ENCODE measurements at regions not wholly inside any gene's neighbourhood (a gene's known extent, or its start where the extent isn't known, plus 50 kb on each side); places are given as distances from the start of the nearest gene placed in this dataset.
"Not testable (repeated sequence)": the region's sequence is repeated elsewhere in the genome, so short reads cannot be mapped to it uniquely, and the experiment has no call there.

DNA sequence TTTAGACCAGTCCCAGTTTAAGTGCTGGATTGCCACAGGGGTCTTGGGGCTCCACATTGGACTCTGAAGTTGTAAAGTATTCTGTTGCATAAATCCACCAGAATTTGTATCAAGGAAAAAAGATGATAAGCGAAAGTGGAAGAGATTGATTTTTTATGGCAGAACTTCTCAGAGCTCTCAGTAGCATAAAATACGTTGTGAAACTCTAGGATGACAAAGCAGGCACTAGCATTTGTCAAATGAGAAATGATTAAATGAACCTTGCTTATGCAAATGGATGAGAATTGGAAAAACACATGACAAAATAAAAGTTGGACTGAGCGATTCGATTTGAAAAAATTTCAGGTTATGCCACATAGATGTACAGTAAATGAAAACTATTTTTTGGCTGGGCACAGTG lies 253.8 kb upstream of the RAB4A start:
- DNase-seq, result no peak

DNA sequence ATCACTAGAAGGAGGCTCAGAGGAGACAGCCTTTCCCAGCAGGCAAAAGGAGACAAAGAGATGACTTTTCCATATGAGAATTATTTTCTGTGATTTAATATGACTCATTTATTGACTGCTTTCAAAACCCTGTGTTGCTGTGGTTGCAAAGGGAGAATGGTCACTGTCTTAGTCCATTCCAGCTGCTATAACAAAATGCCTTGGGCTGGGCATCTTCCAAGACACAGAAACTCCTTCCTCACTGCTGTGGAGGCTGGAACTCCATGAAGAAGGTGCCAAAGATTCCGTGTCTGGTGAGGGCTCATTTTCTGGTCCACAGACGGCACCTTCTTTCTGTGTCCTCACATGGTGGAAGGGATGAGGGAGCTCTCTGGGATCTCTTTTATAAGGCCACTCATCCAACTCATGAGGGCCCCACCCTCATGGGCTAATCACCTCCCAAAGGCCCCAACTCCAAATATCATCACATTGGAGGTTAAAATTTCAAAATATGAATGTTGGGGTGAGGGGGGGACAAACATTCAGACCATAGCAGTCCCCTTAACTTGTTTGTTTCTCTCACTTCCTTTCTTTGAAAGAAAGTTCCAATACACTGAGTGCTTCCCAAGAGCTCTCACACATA lies 252.1 kb upstream of the RAB4A start:
- DNase-seq, result no peak

DNA sequence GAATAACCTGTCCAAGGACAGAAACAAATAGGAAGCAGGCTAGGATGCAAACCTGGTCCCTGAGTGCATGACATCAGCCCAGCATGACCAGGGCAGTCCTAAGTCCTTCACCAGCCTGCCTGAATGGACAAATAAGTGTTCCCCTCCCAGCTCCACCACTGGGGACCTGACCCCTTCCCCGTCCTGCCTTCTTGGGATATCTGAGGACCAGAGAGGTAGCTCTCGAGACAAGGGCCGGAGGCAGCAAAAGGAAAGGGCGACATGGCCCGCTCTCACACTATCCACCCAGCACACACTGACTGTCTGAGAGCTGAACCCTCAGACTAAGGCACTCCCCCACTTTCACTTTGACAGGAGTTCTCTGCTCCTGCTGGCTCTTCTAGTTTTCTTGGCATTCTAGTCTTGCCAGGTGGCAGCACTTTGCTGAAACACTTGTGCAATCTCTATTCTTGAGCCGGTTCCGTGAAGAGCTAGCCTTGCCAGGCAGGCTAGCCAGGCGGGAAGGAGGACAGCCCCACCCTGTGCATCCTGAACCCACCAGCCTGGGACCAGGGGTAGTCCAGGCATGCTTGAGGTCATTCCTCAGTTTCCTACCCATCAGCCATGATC lies 251.1 kb upstream of the RAB4A start:
- no peak for DNase-seq

- not testable (repeated sequence) for DNase-seq
Observed at GRCh38 chr1:229021034-229021433, 249.9 kb upstream of the RAB4A start.

- DNase-seq, result no peak
Observed at GRCh38 chr1:229022595-229023333, 248.1 kb upstream of the RAB4A start.

- no peak for DNase-seq
Observed at GRCh38 chr1:229023651-229024300, 247.1 kb upstream of the RAB4A start.

GRCh38 chr1:229024528-229025130 lies 246.3 kb upstream of the RAB4A start:
- peak; percentile 21 for DNase-seq

GRCh38 chr1:229025576-229025975 lies 245.3 kb upstream of the RAB4A start:
- DNase-seq, result no peak

DNA sequence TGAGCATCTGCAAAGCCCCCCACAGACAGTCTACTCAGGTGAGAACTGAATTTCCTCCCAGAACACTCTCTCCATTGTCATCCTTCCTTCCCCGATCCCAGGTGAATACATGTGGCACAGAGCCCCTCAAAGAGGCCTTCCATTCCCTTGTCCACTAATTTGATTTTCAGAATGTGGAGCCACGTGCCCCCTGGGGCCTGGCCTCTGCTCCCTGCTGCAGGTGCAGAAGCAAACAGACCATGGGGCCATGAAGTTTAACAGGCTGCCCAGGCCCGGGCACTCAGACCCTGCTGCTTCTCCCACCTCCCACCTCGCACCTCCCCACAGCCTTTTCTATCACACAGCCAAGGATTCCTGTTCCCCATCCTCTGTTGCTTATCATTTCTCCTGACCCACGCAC lies 243.8 kb upstream of the RAB4A start:
- no peak for DNase-seq

GRCh38 chr1:229027622-229028182 lies 243.2 kb upstream of the RAB4A start:
- no peak for DNase-seq

DNA sequence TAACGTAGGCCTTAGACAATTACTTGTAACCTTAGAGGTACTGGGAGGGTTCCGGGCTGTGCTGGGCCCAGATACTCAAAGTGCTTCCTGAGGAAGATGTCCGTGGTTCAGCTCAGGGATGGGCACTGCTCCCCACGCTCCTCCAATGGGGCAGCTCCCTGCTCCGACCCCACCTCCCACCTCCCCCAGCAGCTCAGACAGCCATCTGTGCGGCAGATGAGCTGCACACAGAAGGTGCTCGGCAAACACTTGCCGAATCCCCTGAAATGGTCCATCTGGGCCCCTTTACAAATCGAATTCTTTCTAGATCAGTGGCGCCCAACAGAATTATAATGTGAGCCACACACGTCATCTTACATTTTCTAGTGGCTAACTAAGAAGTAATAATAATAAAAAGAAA lies 242.4 kb upstream of the RAB4A start:
- DNase-seq, result no peak

DNA sequence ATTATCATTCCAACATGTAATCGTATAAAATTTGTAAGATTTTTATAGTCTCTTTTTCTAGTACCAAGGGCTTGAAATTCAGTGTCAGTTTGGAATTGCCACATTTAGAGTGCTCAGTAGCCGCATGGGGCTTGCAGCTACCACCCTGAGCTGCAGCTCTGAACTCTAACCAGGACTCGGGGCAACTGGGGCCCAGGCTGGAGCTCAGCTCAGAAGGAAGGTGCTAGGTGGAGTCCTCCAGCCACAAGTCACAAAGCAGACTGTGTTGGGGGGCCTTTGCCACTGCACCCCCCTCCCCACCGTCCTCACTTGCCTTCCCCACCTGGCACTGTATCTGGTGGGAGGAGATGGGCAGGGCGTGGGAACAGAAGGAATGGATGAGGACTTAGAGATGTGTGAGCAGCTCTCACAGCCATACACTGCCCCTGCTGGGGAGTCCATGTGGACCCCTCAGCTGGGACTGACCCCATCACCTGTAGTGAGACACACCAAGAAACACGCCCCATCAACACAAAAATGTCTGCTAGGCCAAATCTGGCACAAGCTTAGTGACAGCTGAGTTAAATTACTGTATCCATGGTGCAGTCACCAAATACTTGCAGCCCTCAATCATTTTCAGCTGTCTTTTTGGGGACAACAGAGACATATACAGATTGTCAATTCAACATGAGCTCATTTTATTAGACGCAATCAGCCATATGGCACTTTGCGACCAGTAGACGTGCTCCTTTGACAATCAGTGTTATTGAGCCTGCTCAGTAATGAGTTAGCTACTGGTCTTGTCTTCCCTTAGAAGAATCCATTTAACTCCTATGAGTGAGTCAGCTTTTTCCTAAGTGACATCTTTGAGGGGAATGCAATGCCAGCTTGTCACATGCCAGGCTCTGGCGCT lies 241.7 kb upstream of the RAB4A start:
- peak; percentile 20 for DNase-seq

GRCh38 chr1:229029879-229030235 lies 241.1 kb upstream of the RAB4A start:
- DNase-seq, result no peak

DNA sequence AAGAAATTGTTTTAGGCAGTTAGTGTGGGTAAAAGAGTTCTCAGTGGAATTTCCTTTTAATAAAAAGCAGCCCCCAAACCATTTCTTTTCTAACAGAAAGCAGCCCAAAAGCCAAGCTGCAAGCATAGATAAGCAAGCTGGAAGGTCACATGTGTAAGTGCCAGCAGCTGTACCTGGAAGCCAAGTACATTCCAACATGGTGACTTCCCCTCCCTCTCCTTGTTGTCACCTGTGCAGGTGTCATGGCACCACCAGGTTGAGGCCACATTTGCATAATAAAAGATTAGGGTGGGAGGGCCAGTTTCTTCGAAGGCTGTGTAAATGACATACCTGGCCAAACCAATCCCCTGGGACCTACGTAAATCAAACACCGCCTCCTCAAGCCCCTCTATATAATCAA lies 240.3 kb upstream of the RAB4A start:
- peak; percentile 83 for DNase-seq

DNA sequence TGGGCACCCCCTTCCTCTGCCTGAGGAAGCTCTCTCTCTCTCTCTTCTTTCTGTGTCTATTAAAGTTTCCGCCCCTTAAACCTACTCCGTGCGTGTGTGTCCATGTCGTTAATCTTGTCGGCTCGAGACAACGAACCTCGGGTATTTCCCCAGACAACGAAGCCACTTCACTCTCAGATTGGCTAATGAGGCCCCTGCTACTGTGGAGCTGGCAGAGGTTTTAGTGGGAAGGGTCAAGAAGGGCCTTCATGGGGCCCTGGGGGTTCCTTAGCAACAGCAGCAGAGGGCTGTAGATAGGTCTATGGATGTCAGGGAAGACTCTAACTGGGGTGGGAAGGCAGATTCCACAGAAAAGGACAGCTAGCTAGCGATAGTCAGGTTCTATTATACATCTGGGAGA lies 239.8 kb upstream of the RAB4A start:
- peak; percentile 30 for DNase-seq

DNA sequence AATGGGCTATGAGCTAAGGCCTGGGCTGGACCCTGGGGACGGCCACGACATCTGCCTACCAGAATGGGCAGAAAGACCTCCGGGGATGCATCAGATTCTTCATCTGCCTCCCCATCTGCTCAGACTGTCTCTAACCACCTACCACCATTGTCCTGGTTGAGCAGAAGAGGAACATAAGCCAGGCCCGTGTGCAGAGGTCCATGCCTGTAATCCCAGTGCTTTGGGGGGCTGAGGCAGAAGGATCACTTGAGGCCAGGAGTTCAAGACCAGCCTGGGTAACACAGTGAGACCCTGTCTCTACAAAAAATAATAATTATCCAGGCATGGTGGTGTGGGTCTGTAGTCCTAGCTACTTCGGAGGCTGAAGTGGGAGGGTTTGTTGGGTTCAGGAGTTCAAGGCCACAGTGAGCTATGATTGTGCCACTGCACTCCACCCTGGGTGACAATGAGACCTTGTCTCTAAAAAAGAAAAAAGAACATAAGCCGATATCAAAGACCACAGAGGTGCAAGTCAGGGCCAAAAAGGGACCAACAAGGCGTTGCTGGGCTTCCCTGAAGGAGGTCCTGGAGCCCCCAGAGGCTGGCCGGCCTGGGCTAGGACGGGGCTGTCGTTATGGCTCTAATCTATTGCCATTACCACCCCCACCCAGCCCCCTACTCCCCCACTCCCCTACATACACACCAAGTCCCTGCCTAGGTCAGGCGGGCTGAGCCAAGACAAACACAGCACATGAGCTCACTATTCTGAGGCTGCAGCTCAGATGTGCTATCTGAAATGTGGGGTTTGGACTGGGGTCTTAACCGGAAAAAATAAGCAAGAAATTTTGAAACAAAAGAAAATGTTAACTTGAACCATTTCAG lies 239.2 kb upstream of the RAB4A start:
- DNase-seq, result no peak

GRCh38 chr1:229032375-229032774 lies 238.5 kb upstream of the RAB4A start:
- DNase-seq, result no peak

GRCh38 chr1:229033480-229033879 lies 237.4 kb upstream of the RAB4A start:
- DNase-seq, result no peak

DNA sequence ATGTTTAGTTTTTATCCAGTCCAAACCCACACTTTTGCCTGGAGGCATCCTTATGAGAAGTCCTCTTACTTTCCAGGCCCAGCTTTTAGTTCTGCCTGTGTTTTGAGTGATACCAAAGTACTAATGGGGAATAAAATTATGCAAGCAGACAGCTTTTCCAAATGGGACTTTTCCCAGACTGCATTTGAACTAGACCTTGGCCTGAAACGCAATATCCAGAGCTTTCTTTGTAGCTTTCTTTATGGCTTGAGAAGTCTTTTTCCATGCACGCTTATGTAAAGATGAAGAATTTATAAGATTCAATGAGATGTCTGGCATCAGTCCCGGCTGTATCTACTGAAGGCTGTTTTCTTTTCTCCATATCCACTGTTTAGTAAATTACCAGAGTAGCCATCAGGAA lies 236.6 kb upstream of the RAB4A start:
- DNase-seq, result no peak

DNA sequence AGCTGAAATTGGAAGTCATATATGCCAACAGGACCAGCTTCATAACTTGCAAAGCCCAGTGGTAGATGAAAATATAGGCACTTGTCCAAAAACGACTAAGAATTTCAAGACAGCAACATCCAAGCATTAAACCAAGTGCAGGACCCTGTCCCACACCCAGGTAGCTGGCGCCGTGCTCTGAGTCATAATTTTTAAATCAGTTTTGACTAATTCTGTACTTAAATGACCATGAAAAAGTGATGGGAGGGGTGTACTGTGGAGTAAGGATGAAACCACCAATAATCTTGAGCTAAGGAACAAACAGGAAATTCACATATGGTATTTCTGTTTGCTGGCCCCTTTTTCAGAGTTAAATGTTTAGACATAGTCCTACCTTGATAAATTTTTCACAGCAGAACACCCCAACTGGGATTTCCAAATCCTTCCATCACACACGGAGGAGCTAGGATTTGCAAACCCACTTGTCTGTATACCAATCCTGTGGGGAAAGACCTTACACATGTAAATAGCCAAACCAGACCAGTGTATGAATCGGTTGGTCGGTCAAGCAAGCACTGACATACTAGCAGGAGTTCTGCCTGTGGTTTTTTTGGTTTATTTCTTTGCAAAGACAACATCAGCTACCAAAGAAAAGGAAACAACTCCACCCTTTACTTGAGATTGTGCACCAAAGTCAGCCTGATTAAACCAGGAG lies 235.7 kb upstream of the RAB4A start:
- no peak for DNase-seq

GRCh38 chr1:229035748-229036082 lies 235.2 kb upstream of the RAB4A start:
- no peak for DNase-seq
